Fibroblast of the aortic adventitia (primary cell): ENCODE measurements at regions not wholly inside any gene's neighbourhood (a gene's known extent, or its start where the extent isn't known, plus 50 kb on each side); places are given as distances from the start of the nearest gene placed in this dataset.
A peak's percentile ranks its signal among the peaks of the same experiment; 100 is the strongest.

ENCODE experiments used
- DNase-seq: peaks from one replicate; pipeline ENCODE4 v3.0.0-alpha.2; 2010; ENCODE audit warnings: low read depth
- H3K4me3 ChIP-seq: 2 replicates; pipeline ENCODE4 v1.5.1; 2011; ENCODE audit warnings: low read depth, mild to moderate bottlenecking, control low read depth, low read length, moderate library complexity
- CTCF ChIP-seq: IDR thresholded peaks from 2 replicates; pipeline ENCODE4 v1.5.1; 2011; ENCODE audit warnings: mild to moderate bottlenecking, low read length, control low read depth, inconsistent platforms; ENCODE audit not compliant: insufficient read depth

- TF ChIP-seq CTCF = no peak
- H3K4me3 ChIP-seq = no peak overlapping the region
- no peak for DNase-seq
Observed at GRCh38 chr5:8473016-8473415, 604.1 kb downstream of the MTRR start.

- TF ChIP-seq CTCF = peak; percentile 37
- no peak overlapping the region for H3K4me3 ChIP-seq
- no peak for DNase-seq
Observed at GRCh38 chr5:8473827-8474568, 605.0 kb downstream of the MTRR start.

GRCh38 chr5:8474569-8474930 lies 605.6 kb downstream of the MTRR start:
- TF ChIP-seq CTCF = no peak
- no peak for DNase-seq
- H3K4me3 ChIP-seq = no peak overlapping the region

GRCh38 chr5:8478326-8478725 lies 609.4 kb downstream of the MTRR start:
- H3K4me3 ChIP-seq = no peak overlapping the region
- no peak for TF ChIP-seq CTCF
- peak; percentile 5 for DNase-seq

- TF ChIP-seq CTCF = no peak
- H3K4me3 ChIP-seq = no peak overlapping the region
- DNase-seq = no peak
Observed at GRCh38 chr5:8481007-8481406, 612.1 kb downstream of the MTRR start.

GRCh38 chr5:8491254-8491653 lies 622.3 kb downstream of the MTRR start:
- DNase-seq = peak; percentile 63
- TF ChIP-seq CTCF = no peak
- H3K4me3 ChIP-seq = no peak overlapping the region

- peak; percentile 18 for DNase-seq
- no peak overlapping the region for H3K4me3 ChIP-seq
- no peak for TF ChIP-seq CTCF
Observed at GRCh38 chr5:8493176-8493575, 624.2 kb downstream of the MTRR start.
